ENCODE measurements at regions not wholly inside any gene's neighbourhood (a gene's known extent, or its start where the extent isn't known, plus 50 kb on each side); places are given as distances from the start of the nearest gene placed in this dataset.

- ATAC-seq (ENCODE audit: low read depth) = no peak
Measured at GRCh38 chr10:101284744-101285463, 55.6 kb upstream of the LBX1 start.

DNA sequence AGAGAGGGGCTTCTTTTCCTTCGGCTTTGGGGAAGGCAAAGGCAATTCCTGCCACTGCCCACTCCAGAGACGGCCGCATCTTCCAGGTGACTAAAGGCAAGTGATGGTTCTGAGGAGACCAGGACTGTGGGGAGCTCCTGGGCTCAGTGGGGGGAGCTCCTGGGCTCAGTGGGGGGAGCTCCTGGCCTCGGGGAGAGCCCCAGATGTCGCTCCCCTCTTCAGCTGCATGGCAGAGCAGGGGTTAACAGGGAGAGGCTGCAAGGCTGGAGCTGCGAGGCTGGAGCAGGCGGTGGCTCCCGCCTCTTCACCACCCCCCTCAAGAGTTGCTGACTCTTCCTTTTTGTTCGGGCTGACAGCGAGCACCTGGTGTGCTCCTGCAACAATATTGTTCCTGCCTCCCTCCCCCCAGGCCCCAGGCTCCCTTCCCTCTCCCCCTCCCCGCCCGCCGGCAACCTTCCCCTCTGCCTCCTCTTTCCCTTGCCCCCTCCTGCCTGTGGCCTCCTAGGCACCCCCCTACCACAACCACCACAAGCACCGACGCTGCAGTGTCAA is 56.3 kb upstream of the LBX1 start:
- H3K27me3 ChIP-seq (ENCODE audit: insufficient read depth, poor library complexity, severe bottlenecking) = peaks cover 57% of the 10 kb centered on the region
- H3K4me1 ChIP-seq (ENCODE audit: insufficient read depth, poor library complexity, severe bottlenecking) = no peaks in the 10 kb centered on the region
- no peaks in the 10 kb centered on the region for H3K9me3 ChIP-seq (ENCODE audit: severe bottlenecking)
- DNase-seq (ENCODE audit: low spot score) (no peak), ATAC-seq (ENCODE audit: low read depth) (no peak)
- H3K27ac ChIP-seq (ENCODE audit: poor library complexity, severe bottlenecking) = no peak overlapping the region
- TF ChIP-seq, protein P1, sequence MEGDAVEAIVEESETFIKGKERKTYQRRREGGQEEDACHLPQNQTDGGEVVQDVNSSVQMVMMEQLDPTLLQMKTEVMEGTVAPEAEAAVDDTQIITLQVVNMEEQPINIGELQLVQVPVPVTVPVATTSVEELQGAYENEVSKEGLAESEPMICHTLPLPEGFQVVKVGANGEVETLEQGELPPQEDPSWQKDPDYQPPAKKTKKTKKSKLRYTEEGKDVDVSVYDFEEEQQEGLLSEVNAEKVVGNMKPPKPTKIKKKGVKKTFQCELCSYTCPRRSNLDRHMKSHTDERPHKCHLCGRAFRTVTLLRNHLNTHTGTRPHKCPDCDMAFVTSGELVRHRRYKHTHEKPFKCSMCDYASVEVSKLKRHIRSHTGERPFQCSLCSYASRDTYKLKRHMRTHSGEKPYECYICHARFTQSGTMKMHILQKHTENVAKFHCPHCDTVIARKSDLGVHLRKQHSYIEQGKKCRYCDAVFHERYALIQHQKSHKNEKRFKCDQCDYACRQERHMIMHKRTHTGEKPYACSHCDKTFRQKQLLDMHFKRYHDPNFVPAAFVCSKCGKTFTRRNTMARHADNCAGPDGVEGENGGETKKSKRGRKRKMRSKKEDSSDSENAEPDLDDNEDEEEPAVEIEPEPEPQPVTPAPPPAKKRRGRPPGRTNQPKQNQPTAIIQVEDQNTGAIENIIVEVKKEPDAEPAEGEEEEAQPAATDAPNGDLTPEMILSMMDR (IDR thresholded peaks at IDR 0.05; ENCODE audit: poor library complexity, severe bottlenecking) = no peak
- H3K4me3 ChIP-seq (ENCODE audit: severe bottlenecking) = no peak overlapping the region
- H3K36me3 ChIP-seq (ENCODE audit: low read depth) = no peaks in the 10 kb centered on the region

More at GRCh38 chr10:101284744-101285463, 55.6 kb upstream of the LBX1 start:
- TF ChIP-seq, protein P1 (IDR thresholded peaks at IDR 0.05; ENCODE audit: poor library complexity, severe bottlenecking) = no peak
- no peak overlapping the region for H3K4me3 ChIP-seq (ENCODE audit: severe bottlenecking)
- H3K36me3 ChIP-seq (ENCODE audit: low read depth) = no peaks in the 10 kb centered on the region
- H3K27ac ChIP-seq (ENCODE audit: poor library complexity, severe bottlenecking) = no peak overlapping the region
- no peaks in the 10 kb centered on the region for H3K4me1 ChIP-seq (ENCODE audit: insufficient read depth, poor library complexity, severe bottlenecking)
- H3K9me3 ChIP-seq (ENCODE audit: severe bottlenecking) = no peaks in the 10 kb centered on the region
- DNase-seq (ENCODE audit: low spot score) = no peak
- peaks cover 51% of the 10 kb centered on the region for H3K27me3 ChIP-seq (ENCODE audit: insufficient read depth, poor library complexity, severe bottlenecking)

DNA sequence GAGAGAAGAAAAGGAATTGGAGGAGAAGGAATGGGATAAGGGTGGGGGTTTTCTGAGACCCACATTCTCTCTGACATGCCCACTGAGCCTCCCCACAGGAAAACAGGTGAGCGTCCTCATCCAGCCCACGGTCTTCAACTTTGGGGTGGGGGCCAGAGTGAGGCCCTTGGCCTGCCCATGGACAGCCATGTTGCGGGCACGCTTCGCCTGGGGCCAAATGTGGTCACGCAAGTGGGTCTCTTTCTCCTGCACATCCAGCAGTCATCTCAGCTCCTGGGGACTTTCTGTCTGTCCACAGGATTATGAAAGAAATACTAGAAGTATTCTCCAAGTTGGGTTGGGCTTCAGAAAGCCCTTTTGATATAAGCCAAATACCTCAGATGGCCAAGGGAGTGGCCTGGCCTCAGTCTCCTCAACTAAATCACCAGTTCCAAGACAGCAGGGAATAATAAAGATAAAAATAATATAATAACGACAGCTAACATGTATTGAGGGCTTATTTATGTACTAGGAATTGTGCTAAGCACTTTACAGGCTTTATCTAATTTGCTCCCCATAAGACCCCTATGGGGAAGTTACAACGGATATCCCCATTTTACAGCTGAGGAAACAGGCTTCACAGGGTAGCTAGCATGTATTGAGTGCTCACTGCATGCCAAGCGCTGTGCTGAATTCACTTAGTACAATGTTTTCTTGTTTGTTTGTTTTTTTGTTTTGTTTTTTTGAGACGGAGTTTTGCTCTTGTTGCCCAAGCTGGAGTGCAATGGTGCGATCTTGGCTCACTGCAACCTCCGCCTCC is 57.2 kb upstream of the LBX1 start:
- Histone ChIP-seq H3K36me3 (ENCODE audit: low read depth) (no peaks in the 10 kb centered on the region), H3K27me3 (ENCODE audit: insufficient read depth, poor library complexity, severe bottlenecking) (peaks cover 66% of the 10 kb centered on the region), H3K4me3 (ENCODE audit: severe bottlenecking) (no peak overlapping the region), H3K27ac (ENCODE audit: poor library complexity, severe bottlenecking) (no peak overlapping the region), H3K9me3 (ENCODE audit: severe bottlenecking) (no peaks in the 10 kb centered on the region), H3K4me1 (ENCODE audit: insufficient read depth, poor library complexity, severe bottlenecking) (no peaks in the 10 kb centered on the region)
- TF ChIP-seq, protein P1 (IDR thresholded peaks at IDR 0.05; ENCODE audit: poor library complexity, severe bottlenecking) = no peak
- ATAC-seq (ENCODE audit: low read depth) (no peak), DNase-seq (ENCODE audit: low spot score) (no peak)

GRCh38 chr10:101287183-101287996 is 58.1 kb upstream of the LBX1 start:
- H3K9me3 ChIP-seq (ENCODE audit: severe bottlenecking) = no peaks in the 10 kb centered on the region
- DNase-seq (ENCODE audit: low spot score) (no peak), ATAC-seq (ENCODE audit: low read depth) (no peak)
- no peaks in the 10 kb centered on the region for H3K4me1 ChIP-seq (ENCODE audit: insufficient read depth, poor library complexity, severe bottlenecking)
- H3K36me3 ChIP-seq (ENCODE audit: low read depth) = no peaks in the 10 kb centered on the region
- H3K4me3 ChIP-seq (ENCODE audit: severe bottlenecking) = no peak overlapping the region
- TF ChIP-seq, protein P1 (IDR thresholded peaks at IDR 0.05; ENCODE audit: poor library complexity, severe bottlenecking) = no peak
- H3K27ac ChIP-seq (ENCODE audit: poor library complexity, severe bottlenecking) = no peak overlapping the region
- H3K27me3 ChIP-seq (ENCODE audit: insufficient read depth, poor library complexity, severe bottlenecking) = peaks cover 69% of the 10 kb centered on the region

All from RWPE2 (cell line).